ENCODE measurements at regions not wholly inside any gene's neighbourhood (a gene's known extent, or its start where the extent isn't known, plus 50 kb on each side); places are given as distances from the start of the nearest gene placed in this dataset.

- DNase-seq (ENCODE audit: low read depth): peak; percentile 72
- no peak overlapping the region for H3K4me3 ChIP-seq (ENCODE audit: low read depth, low read length)
- TF ChIP-seq, protein P1, sequence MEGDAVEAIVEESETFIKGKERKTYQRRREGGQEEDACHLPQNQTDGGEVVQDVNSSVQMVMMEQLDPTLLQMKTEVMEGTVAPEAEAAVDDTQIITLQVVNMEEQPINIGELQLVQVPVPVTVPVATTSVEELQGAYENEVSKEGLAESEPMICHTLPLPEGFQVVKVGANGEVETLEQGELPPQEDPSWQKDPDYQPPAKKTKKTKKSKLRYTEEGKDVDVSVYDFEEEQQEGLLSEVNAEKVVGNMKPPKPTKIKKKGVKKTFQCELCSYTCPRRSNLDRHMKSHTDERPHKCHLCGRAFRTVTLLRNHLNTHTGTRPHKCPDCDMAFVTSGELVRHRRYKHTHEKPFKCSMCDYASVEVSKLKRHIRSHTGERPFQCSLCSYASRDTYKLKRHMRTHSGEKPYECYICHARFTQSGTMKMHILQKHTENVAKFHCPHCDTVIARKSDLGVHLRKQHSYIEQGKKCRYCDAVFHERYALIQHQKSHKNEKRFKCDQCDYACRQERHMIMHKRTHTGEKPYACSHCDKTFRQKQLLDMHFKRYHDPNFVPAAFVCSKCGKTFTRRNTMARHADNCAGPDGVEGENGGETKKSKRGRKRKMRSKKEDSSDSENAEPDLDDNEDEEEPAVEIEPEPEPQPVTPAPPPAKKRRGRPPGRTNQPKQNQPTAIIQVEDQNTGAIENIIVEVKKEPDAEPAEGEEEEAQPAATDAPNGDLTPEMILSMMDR (IDR thresholded peaks at IDR 0.05; ENCODE audit: insufficient read depth, low read length): no peak
Measured at GRCh38 chr1:55311057-55311641, 96.0 kb upstream of the USP24 start.

DNA sequence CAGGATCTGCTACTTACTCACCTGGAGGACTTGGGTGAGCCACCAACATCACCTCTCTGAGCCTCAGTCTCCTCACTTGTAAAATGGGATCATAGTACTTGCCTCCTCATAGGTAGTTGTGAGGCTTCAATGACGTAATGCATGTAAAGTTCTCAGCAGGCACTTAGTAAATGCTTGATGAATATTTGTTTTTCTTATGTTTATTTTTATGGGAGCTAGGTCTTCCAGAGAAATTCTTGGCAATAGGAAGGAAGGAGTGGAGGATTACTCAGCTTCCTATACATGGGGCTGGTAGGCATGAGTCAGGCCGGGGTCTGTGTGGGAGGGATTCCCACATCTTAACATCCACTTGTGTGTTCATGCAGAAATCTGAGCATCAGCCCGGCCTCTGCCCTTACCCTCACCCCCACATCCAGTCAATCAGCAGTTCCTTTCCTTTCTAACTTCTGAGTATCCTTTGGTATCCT, 95.4 kb upstream of the USP24 start:
- H3K4me3 ChIP-seq (ENCODE audit: low read depth, low read length): no peak overlapping the region
- TF ChIP-seq, protein P1 (IDR thresholded peaks at IDR 0.05; ENCODE audit: insufficient read depth, low read length): no peak
- DNase-seq (ENCODE audit: low read depth): peak; percentile 97

GRCh38 chr1:55309786-55310504, 94.8 kb upstream of the USP24 start:
- no peak overlapping the region for H3K4me3 ChIP-seq (ENCODE audit: low read depth, low read length)
- DNase-seq (ENCODE audit: low read depth): no peak
- TF ChIP-seq, protein P1 (IDR thresholded peaks at IDR 0.05; ENCODE audit: insufficient read depth, low read length): no peak

DNA sequence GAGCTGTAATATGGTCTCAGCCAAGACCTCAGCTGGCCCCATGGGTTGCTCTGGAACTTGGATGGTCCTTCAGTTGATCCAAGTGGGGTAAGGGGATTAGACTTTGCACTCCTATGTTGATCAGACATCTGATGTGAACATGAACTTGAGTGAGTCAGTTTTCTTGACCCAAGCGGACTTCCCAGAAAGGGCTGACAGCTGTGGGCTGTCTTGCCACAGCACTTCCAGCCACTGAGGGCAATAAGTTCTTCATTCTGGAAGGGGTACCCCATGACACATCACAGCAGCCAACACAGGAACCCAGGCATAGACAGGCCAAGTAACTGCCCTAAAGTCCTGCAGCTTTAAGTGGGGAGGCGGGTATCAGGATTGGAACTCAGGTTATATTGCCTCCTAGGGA, 93.9 kb upstream of the USP24 start:
- peak; percentile 13 for DNase-seq (ENCODE audit: low read depth)
- H3K4me3 ChIP-seq (ENCODE audit: low read depth, low read length): no peak overlapping the region
- TF ChIP-seq, protein P1 (IDR thresholded peaks at IDR 0.05; ENCODE audit: insufficient read depth, low read length): no peak

- no peak overlapping the region for H3K4me3 ChIP-seq (ENCODE audit: low read depth, low read length)
- TF ChIP-seq, protein P1 (IDR thresholded peaks at IDR 0.05; ENCODE audit: insufficient read depth, low read length): no peak
- DNase-seq (ENCODE audit: low read depth): no peak
Measured at GRCh38 chr1:55305735-55306134, 90.6 kb upstream of the USP24 start.

DNA sequence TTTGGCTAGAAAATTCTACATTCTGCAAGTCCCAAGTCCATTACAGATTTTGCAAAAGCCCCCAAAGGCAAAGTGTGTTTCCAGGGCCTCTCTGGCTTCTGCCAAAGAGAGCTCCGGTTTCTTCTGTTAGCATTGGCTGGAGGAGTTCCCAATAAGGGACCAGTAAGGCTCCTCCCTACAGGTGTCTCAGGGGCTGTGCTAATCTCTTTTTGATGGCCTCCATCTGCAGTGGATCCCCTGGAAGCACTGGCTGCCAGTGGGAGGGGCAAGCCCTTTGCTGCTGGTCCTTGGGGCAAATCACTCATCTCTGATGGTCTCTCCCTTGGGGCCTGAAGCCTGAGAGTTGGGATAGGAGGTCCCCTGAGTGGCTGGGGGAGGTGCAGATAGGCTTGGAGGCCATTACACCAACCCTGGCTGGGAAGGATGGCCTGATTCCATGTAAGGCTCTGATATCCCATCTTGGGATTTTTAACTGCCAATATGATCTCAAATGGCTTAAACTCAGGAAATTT, 89.1 kb upstream of the USP24 start:
- no peak overlapping the region for H3K4me3 ChIP-seq (ENCODE audit: low read depth, low read length)
- DNase-seq (ENCODE audit: low read depth): no peak
- TF ChIP-seq, protein P1 (IDR thresholded peaks at IDR 0.05; ENCODE audit: insufficient read depth, low read length): no peak
